ENCODE measurements at regions not wholly inside any gene's neighbourhood (a gene's known extent, or its start where the extent isn't known, plus 50 kb on each side); places are given as distances from the start of the nearest gene placed in this dataset.
"Not testable (repeated sequence)": the region's sequence is repeated elsewhere in the genome, so short reads cannot be mapped to it uniquely, and the experiment has no call there.

- not testable (repeated sequence) for TF ChIP-seq POLR2A, CTCF (IDR thresholded peaks at IDR 0.05)
These were observed 108.0 kb upstream of the MEGF10 start for GRCh38 chr5:127182631-127183030.

All from transverse colon (tissue), 3 donors.